Trophoblast cell (in vitro differentiated cells and primary cell): ENCODE measurements at regions not wholly inside any gene's neighbourhood (a gene's known extent, or its start where the extent isn't known, plus 50 kb on each side); places are given as distances from the start of the nearest gene placed in this dataset.

Source experiments
- DNase-seq, 2 donors: peaks; one replicate each; pipeline ENCODE4 v3.0.0-alpha.2; 2016
- H2AFZ ChIP-seq: 2 replicates; pipeline ENCODE4 v1.6.1; 2013; ENCODE audit warnings: low read length, moderate library complexity, mild to moderate bottlenecking; ENCODE audit not compliant: insufficient read depth, poor library complexity
- H2AK5ac ChIP-seq: 2 replicates; pipeline ENCODE4 v1.6.1; 2013; ENCODE audit warnings: mild to moderate bottlenecking, low read length
- H2BK120ac ChIP-seq: 2 replicates; pipeline ENCODE4 v1.6.1; 2013; ENCODE audit warnings: low read length, mild to moderate bottlenecking, moderate library complexity; ENCODE audit not compliant: insufficient read depth, poor library complexity
- H2BK12ac ChIP-seq: 2 replicates; pipeline ENCODE4 v1.6.1; 2013; ENCODE audit warnings: mild to moderate bottlenecking, low read length, moderate library complexity
- H2BK5ac ChIP-seq: 2 replicates; pipeline ENCODE4 v1.6.1; 2013; ENCODE audit warnings: low read length, low read depth, moderate library complexity, mild to moderate bottlenecking; ENCODE audit not compliant: poor library complexity
- H3K14ac ChIP-seq: 2 replicates; pipeline ENCODE4 v1.6.1; 2013; ENCODE audit warnings: mild to moderate bottlenecking, low read length
- H3K18ac ChIP-seq: 2 replicates; pipeline ENCODE4 v1.6.1; 2013; ENCODE audit warnings: mild to moderate bottlenecking, low read length
- H3K23ac ChIP-seq: 2 replicates; pipeline ENCODE4 v1.6.1; 2013; ENCODE audit warnings: low read length
- H3K27ac ChIP-seq: 2 replicates; pipeline ENCODE4 v1.5.1; 2013; ENCODE audit warnings: low read depth, mild to moderate bottlenecking, inconsistent platforms, low read length, moderate library complexity
- H3K27me3 ChIP-seq: 2 replicates; pipeline ENCODE4 v1.6.1; 2013; ENCODE audit warnings: inconsistent platforms, mild to moderate bottlenecking, low read length, moderate library complexity; ENCODE audit not compliant: insufficient read depth
- H3K36me3 ChIP-seq, 2 experiments: 1 replicate in 1 of 2; 2 replicates in 1 of 2; pipeline ENCODE4 v1.6.1; 2013; ENCODE audit warnings: low read length in 2 of 2, mild to moderate bottlenecking in 2 of 2, moderate library complexity in 1 of 2; ENCODE audit not compliant: insufficient read depth in 2 of 2, control insufficient read depth in 1 of 2
- H3K4ac ChIP-seq: 2 replicates; pipeline ENCODE4 v1.6.1; 2013; ENCODE audit warnings: low read depth, mild to moderate bottlenecking, low read length, moderate library complexity
- H3K4me1 ChIP-seq, 2 experiments: 1 replicate in 1 of 2; 2 replicates in 1 of 2; pipeline ENCODE4 v1.6.1; 2013; ENCODE audit warnings: low read length in 2 of 2, mild to moderate bottlenecking in 2 of 2, moderate library complexity in 1 of 2; ENCODE audit not compliant: insufficient read depth in 2 of 2, control insufficient read depth in 1 of 2
- H3K4me2 ChIP-seq: 2 replicates; pipeline ENCODE4 v1.6.1; 2013; ENCODE audit warnings: inconsistent platforms, mild to moderate bottlenecking, low read length, moderate library complexity
- H3K4me3 ChIP-seq: 2 replicates; pipeline ENCODE4 v1.5.1; 2013; ENCODE audit warnings: mild to moderate bottlenecking, low read depth, low read length, inconsistent platforms
- H3K79me1 ChIP-seq: one replicate; pipeline ENCODE4 v1.6.1; 2013; ENCODE audit warnings: low read length
- H3K79me2 ChIP-seq: 2 replicates; pipeline ENCODE4 v1.6.1; 2013; ENCODE audit warnings: low read length, mild to moderate bottlenecking; ENCODE audit not compliant: control insufficient read depth, insufficient read depth, poor library complexity
- H3K9ac ChIP-seq: 2 replicates; pipeline ENCODE4 v1.6.1; 2013; ENCODE audit warnings: mild to moderate bottlenecking, low read length
- H3K9me3 ChIP-seq: 2 replicates; pipeline ENCODE4 v1.6.1; 2013; ENCODE audit warnings: low read depth, mild to moderate bottlenecking, control low read depth, inconsistent platforms, low read length; ENCODE audit not compliant: insufficient read depth
- H4K12ac ChIP-seq: 2 replicates; pipeline ENCODE4 v1.6.1; 2013; ENCODE audit warnings: low read depth, mild to moderate bottlenecking, low read length, moderate library complexity
- H4K8ac ChIP-seq: 2 replicates; pipeline ENCODE4 v1.6.1; 2013; ENCODE audit warnings: low read depth, mild to moderate bottlenecking, low read length, moderate library complexity
- H4K91ac ChIP-seq: one replicate; pipeline ENCODE4 v1.6.1; 2013; ENCODE audit warnings: low read depth, mild to moderate bottlenecking, low read length, moderate library complexity
- WGBS: extraction: QIAGEN DNeasy Blood & Tissue Kit; methylation state at CpG from one replicate; pipeline ENCODE4 v1.1.7; 2013; ENCODE audit warnings: missing lambda C conversion rate; ENCODE audit not compliant: insufficient read length, insufficient coverage; ENCODE audit errors: extremely low coverage; 5-methylcytosine and 5-hydroxymethylcytosine counted together

DNA sequence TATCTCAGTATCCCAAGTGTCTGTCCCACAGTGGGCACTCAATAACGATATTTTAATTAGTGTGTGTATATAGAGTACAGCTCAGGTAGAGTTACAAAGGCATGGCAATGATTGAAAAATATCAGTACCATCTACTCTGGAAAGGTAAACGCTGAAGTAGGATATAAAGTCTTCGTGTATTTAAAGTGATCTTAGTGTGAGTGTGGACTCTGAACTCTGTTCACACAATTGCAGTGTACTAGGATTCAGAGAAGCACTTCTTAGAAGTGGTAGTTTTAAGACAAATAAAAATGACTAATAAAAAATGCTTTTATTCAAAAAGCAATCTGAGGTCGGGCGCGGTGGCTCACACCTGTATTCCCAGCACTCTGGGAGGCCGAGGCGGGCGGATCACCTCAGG is 62.9 kb upstream of the RAP2B start:
- H3K27ac ChIP-seq, result no peak overlapping the region
- H3K4me2 ChIP-seq, result no peak overlapping the region
- H3K23ac ChIP-seq, result no peak overlapping the region
- no peak overlapping the region for H3K9ac ChIP-seq
- H2AFZ ChIP-seq, result no peak overlapping the region
- no peak overlapping the region for H2BK12ac ChIP-seq
- no peaks in the 10 kb centered on the region for H3K9me3 ChIP-seq
- H3K27me3 ChIP-seq, result no peaks in the 10 kb centered on the region
- no peaks in the 10 kb centered on the region for H3K79me1 ChIP-seq
- H4K8ac ChIP-seq, result no peak overlapping the region
- no peak overlapping the region for H4K12ac ChIP-seq
- H3K4me1 ChIP-seq, result no peaks in the 10 kb centered on the region
- H2BK5ac ChIP-seq, result no peak overlapping the region
- no peak overlapping the region for H2BK120ac ChIP-seq
- DNase-seq, result no peak
- H3K4ac ChIP-seq, result no peak overlapping the region
- H2AK5ac ChIP-seq, result no peak overlapping the region
- H3K79me2 ChIP-seq, result no peaks in the 10 kb centered on the region
- H3K18ac ChIP-seq, result no peak overlapping the region
- no peak overlapping the region for H3K4me3 ChIP-seq
- WGBS, result no CpG with 5 or more reads among the region's 9 CpGs
- H3K36me3 ChIP-seq, result no peaks in the 10 kb centered on the region
- no peak overlapping the region for H3K14ac ChIP-seq
- no peak overlapping the region for H4K91ac ChIP-seq

GRCh38 chr3:153103406-153103945 is 58.5 kb upstream of the RAP2B start:
- Histone ChIP-seq H2BK5ac (no peak overlapping the region), H4K91ac (no peak overlapping the region), H3K79me2 (no peaks in the 10 kb centered on the region), H2BK12ac (no peak overlapping the region), H3K27me3 (no peaks in the 10 kb centered on the region), H3K14ac (no peak overlapping the region), H3K9ac (no peak overlapping the region), H2AK5ac (no peak overlapping the region), H3K4me1 (no peaks in the 10 kb centered on the region), H3K4ac (no peak overlapping the region), H3K4me3 (no peak overlapping the region), H3K23ac (no peak overlapping the region), H2AFZ (no peak overlapping the region), H2BK120ac (no peak overlapping the region), H3K4me2 (no peak overlapping the region), H3K27ac (no peak overlapping the region), H3K18ac (no peak overlapping the region), H3K79me1 (no peaks in the 10 kb centered on the region), H3K9me3 (no peaks in the 10 kb centered on the region), H3K36me3 (no peaks in the 10 kb centered on the region), H4K8ac (no peak overlapping the region), H4K12ac (no peak overlapping the region)
- no peak for DNase-seq
- WGBS, result no CpG with 5 or more reads among the region's 2 CpGs

DNA sequence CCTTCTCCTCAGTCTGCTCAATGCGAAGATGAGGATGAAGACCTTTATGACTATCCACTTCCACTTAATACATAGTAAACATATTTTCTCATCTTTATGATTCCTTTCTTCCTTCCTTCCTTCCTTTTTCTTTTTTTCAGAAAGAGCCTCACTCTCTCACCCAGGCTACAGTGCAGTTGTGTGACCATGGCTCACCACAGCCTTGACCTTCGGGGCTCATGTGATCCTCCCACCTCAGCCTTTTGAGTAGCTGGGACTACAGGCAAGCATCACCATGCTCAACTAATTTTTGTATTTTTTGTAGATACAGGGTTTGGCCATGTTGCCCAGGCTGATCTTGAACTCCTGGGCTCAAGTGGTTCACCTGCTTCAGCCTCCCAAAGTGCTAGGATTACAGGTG is 52.0 kb upstream of the RAP2B start:
- Histone ChIP-seq H2BK120ac (no peak overlapping the region), H3K14ac (no peak overlapping the region), H3K79me2 (no peaks in the 10 kb centered on the region), H2BK5ac (no peak overlapping the region), H3K4ac (no peak overlapping the region), H3K4me1 (no peaks in the 10 kb centered on the region), H2AK5ac (no peak overlapping the region), H3K23ac (no peak overlapping the region), H3K9ac (no peak overlapping the region), H4K12ac (no peak overlapping the region), H3K4me3 (no peak overlapping the region), H3K18ac (no peak overlapping the region), H4K8ac (no peak overlapping the region), H3K4me2 (no peak overlapping the region), H2AFZ (no peak overlapping the region), H3K79me1 (no peaks in the 10 kb centered on the region), H3K27me3 (no peaks in the 10 kb centered on the region), H3K36me3 (no peaks in the 10 kb centered on the region), H2BK12ac (no peak overlapping the region), H3K9me3 (no peaks in the 10 kb centered on the region), H3K27ac (no peak overlapping the region), H4K91ac (no peak overlapping the region)
- whole genome bisulfite sequencing, result no CpG with 5 or more reads among the region's 2 CpGs
- no peak for DNase-seq

DNA sequence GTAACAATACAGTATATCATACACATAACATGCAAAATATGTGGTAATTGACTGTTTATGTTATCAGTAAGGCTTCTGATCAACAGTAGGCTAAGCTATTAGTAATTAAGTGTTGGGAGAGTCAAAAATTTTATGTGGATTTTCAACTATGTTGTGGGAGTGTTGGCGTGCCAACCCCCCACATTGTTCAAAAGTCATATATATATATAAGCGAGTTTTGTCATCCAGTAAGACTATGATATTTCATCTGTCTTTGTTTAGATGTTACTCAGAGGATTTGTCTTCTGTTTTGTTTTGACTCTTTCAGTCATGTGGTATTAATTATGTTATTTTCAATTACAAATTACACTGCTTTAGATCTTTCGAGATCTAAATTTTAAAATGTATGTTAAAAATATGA is 51.0 kb upstream of the RAP2B start:
- no CpG with 5 or more reads among the region's 3 CpGs for WGBS
- H3K4ac ChIP-seq, result no peak overlapping the region
- no peak overlapping the region for H3K18ac ChIP-seq
- no peak overlapping the region for H2BK5ac ChIP-seq
- H3K23ac ChIP-seq, result no peak overlapping the region
- H2AK5ac ChIP-seq, result no peak overlapping the region
- no peak overlapping the region for H3K14ac ChIP-seq
- H4K8ac ChIP-seq, result no peak overlapping the region
- no peak overlapping the region for H2AFZ ChIP-seq
- H3K4me1 ChIP-seq, result no peaks in the 10 kb centered on the region
- peak in 1 of 2 donors; percentile 16 for DNase-seq
- H4K12ac ChIP-seq, result no peak overlapping the region
- H3K79me2 ChIP-seq, result no peaks in the 10 kb centered on the region
- H3K27ac ChIP-seq, result no peak overlapping the region
- no peak overlapping the region for H2BK12ac ChIP-seq
- H2BK120ac ChIP-seq, result no peak overlapping the region
- H3K36me3 ChIP-seq, result no peaks in the 10 kb centered on the region
- H3K9ac ChIP-seq, result no peak overlapping the region
- no peak overlapping the region for H3K4me3 ChIP-seq
- no peaks in the 10 kb centered on the region for H3K79me1 ChIP-seq
- no peak overlapping the region for H3K4me2 ChIP-seq
- H4K91ac ChIP-seq, result no peak overlapping the region
- H3K27me3 ChIP-seq, result no peaks in the 10 kb centered on the region
- no peaks in the 10 kb centered on the region for H3K9me3 ChIP-seq
